CD4-positive, alpha-beta T cell treated with Interleukin-4 for 4 hours (primary cell): ENCODE measurements at regions not wholly inside any gene's neighbourhood (a gene's known extent, or its start where the extent isn't known, plus 50 kb on each side); places are given as distances from the start of the nearest gene placed in this dataset.
"Not testable (repeated sequence)": the region's sequence is repeated elsewhere in the genome, so short reads cannot be mapped to it uniquely, and the experiment has no call there.

ENCODE experiments used
- DNase-seq: peaks from one replicate; pipeline ENCODE4 v3.0.0-alpha.2; 2020

GRCh38 chr12:3424796-3425195 is 66.2 kb upstream of the PRMT8 start:
- DNase-seq, result not testable (repeated sequence)

- DNase-seq, result no peak
These were observed 63.0 kb upstream of the PRMT8 start for GRCh38 chr12:3427956-3428355.

DNA sequence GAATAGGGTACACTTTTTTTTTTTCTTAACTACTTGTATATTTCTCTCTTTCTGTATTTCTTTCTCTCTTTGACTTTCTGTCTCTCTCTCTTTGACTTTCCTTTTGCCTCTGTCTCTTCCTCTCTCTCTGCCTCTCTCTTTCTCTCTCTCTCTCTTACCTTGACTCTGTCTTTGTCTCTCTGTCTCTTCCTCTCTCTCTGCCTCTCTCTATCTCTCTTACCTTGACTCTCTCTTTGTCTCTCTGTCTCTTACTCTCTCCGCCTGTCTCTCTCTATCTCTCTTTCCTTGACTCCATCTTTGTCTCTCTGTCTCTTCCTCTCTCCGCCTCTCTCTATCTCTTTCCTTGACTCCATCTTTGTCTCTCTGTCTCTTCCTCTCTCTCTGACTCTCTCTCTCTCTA is 62.4 kb upstream of the PRMT8 start:
- DNase-seq, result no peak

DNA sequence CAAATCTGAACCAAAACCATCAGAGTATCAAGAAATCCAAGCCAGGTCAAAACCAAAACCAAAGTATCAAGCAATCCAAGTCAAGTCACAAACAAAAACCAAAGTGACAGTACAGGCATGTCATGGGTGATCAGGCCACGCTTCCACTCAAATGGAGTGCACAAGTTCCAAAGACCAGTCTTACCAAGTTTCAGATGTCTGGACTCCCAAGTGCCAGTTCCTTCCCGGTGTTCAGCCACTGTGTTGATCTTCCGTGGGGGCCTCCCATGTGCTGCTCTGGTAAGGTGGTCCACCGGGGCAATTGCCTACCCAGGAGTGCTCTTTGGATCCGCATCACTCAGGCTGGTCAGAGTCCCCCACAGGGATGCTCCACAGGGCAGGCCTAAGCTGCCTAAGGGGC is 61.5 kb upstream of the PRMT8 start:
- not testable (repeated sequence) for DNase-seq

GRCh38 chr12:3431686-3432085 is 59.3 kb upstream of the PRMT8 start:
- no peak for DNase-seq

GRCh38 chr12:3432176-3432742 is 58.7 kb upstream of the PRMT8 start:
- DNase-seq, result no peak

DNA sequence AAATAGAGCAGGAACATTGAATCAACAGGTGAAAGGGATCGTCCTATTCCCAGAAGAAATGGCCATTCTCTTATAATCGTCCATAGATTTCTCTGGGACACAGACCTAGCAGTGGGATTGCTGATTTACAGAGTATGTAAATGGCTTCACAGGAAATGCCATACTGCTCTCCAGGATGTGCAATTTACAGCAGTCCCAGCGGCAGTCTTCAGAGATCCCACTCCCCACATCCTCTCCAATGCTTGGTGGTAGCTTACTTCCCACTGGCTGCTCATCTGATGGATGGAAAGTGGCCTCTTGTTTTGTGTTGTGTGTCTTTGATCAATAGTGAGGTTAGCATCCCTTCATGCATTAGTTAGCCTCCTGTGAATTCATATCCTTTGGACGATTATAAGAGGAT is 58.1 kb upstream of the PRMT8 start:
- no peak for DNase-seq

DNA sequence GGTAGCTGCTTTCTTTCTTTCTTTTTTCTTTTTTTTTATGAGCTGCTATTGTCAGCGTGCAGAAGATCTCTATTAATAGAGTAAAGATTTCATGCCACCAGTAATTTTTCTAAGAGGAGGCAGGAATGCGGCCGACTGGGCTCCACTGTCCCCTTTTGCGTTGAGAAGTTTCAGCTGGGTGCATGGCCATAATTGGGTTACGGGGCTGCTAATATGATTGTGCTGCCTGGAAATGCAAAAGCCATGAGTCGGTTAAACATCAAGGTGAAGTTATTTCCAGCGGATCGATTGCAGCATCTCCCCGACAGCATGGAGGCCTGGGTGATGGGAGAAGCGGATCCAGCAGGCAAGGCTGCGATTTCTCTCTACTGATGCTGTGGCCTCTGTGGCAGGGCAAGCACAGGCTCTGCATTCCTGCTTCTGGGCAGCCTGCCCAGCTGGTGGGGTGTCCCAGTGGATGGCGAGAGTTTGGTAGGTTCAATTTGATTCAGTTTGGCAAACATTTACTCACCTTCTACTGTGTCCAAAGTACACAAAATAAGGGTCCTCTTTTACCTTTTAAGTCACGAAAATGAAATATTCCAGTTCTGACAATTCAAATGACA is 54.4 kb upstream of the PRMT8 start:
- no peak for DNase-seq

- no peak for DNase-seq
These were observed 53.0 kb upstream of the PRMT8 start for GRCh38 chr12:3437986-3438385.

DNA sequence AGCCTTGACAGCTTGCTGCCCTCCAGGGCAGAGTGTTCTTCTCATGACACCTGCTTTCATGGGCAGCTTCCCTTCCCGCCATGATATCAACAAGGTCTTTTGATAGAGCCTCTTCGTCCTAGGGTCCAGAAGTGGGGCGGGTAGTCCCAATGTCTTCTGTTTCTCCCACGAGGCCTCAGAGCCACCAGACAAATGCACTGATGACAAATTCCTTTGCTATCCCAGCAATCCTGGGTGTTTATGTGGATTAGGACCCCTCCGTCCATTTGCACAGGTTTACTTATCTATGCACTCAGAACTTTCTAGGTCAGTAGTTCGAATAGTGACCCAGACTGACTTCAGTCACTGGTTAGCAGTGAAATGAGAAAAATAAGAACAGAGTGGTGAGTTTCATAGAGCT is 52.6 kb upstream of the PRMT8 start:
- DNase-seq, result no peak
